SK-N-SH (cell line): ENCODE measurements at regions not wholly inside any gene's neighbourhood (a gene's known extent, or its start where the extent isn't known, plus 50 kb on each side); places are given as distances from the start of the nearest gene placed in this dataset.
"Not testable (repeated sequence)": the region's sequence is repeated elsewhere in the genome, so short reads cannot be mapped to it uniquely, and the experiment has no call there.

Experiments
- CTCF ChIA-PET: fragments of 300-600, 350-600 bp; formaldehyde crosslinking; extraction: SDS; loops from one replicate; lab custom pipeline; 2021; lab: Yijun Ruan, JAX
- POLR2A ChIA-PET: fragments of 350-600 bp; sonication (Branson Sonifier 250); formaldehyde crosslinking; extraction: SDS; loops from one replicate; lab custom pipeline; 2020; ENCODE audit warnings: antibody characterized with exemption, inconsistent platforms; lab: Yijun Ruan, JAX
- DNase-seq: peaks from one replicate; pipeline ENCODE4 v3.0.0; 2012
- H2AFZ ChIP-seq: fragments of 200-600 bp; sonication (generic); 2 replicates; pipeline ENCODE4 v1.8.1; 2016; ENCODE audit warnings: antibody characterized with exemption, mild to moderate bottlenecking, low read depth
- H3F3A ChIP-seq: fragments of 200-600 bp; sonication (generic); replicated peaks from 2 replicates; pipeline ENCODE3; 2016; ENCODE audit warnings: antibody characterized with exemption, mild to moderate bottlenecking; ENCODE audit not compliant: insufficient read depth
- H3K27ac ChIP-seq, 2 experiments: fragments of 200-500 bp in 1 of 2; fragments of 200-600 bp in 1 of 2; sonication (Bioruptor generic) in 1 of 2; sonication (generic), shearing (Covaris generic) in 1 of 2; 2 replicates each; pipeline versions ENCODE4 v1.5.1 to v1.6.1; 2014 to 2016; ENCODE audit warnings: low read depth in 2 of 2, inconsistent platforms in 1 of 2, low read length in 1 of 2, mild to moderate bottlenecking in 1 of 2, mixed read lengths in 1 of 2
- H3K27me3 ChIP-seq: fragments of 200-600 bp; sonication (generic), shearing (Covaris generic); 2 replicates; pipeline ENCODE4 v1.6.1; 2016; ENCODE audit warnings: mixed run types; ENCODE audit not compliant: insufficient read depth
- H3K36me3 ChIP-seq, 2 experiments: fragments of 200-500 bp in 1 of 2; fragments of 200-600 bp in 1 of 2; sonication (Bioruptor generic) in 1 of 2; sonication (generic) in 1 of 2; replicated peaks in 1 of 2; 2 replicates each; pipeline versions ENCODE3 to v1.5.1; 2014 to 2016; ENCODE audit warnings: low read length in 1 of 2, mild to moderate bottlenecking in 1 of 2; ENCODE audit not compliant: insufficient read depth in 2 of 2, control insufficient read depth in 1 of 2
- H3K4me1 ChIP-seq, 2 experiments: fragments of 200-500 bp in 1 of 2; fragments of 200-600 bp in 1 of 2; sonication (Bioruptor generic) in 1 of 2; sonication (generic), shearing (Covaris generic) in 1 of 2; 2 replicates each; pipeline versions ENCODE4 v1.5.1 to v1.6.1; 2014 to 2016; ENCODE audit warnings: low read depth in 1 of 2, low read length in 1 of 2, mixed run types in 1 of 2; ENCODE audit not compliant: insufficient read depth in 2 of 2, control insufficient read depth in 1 of 2
- H3K4me2 ChIP-seq: fragments of 200-600 bp; sonication (generic), shearing (Covaris generic); 2 replicates; pipeline ENCODE4 v1.6.1; 2017; ENCODE audit warnings: mixed run types
- H3K4me3 ChIP-seq, 2 experiments: fragments of 200-500 bp in 1 of 2; fragments of 200-600 bp in 1 of 2; sonication (Bioruptor generic) in 1 of 2; sonication (generic), shearing (Covaris generic) in 1 of 2; 2 replicates each; pipeline versions ENCODE4 v1.5.1 to v1.8.1; 2014 to 2016; ENCODE audit warnings: low read depth in 2 of 2, inconsistent platforms in 1 of 2, low read length in 1 of 2, mild to moderate bottlenecking in 1 of 2, mixed read lengths in 1 of 2, moderate library complexity in 1 of 2
- H3K79me2 ChIP-seq: fragments of 200-600 bp; sonication (generic); 2 replicates; pipeline ENCODE4 v1.8.1; 2017; ENCODE audit warnings: mild to moderate bottlenecking; ENCODE audit not compliant: insufficient read depth
- H3K9ac ChIP-seq: fragments of 200-600 bp; sonication (generic); 2 replicates; pipeline ENCODE4 v1.6.1; 2017; ENCODE audit warnings: mixed run types
- H3K9me2 ChIP-seq: fragments of 200-600 bp; sonication (generic); 2 replicates; pipeline ENCODE4 v1.6.1; 2017; ENCODE audit warnings: mixed run types
- H3K9me3 ChIP-seq: fragments of 200-600 bp; sonication (generic); 2 replicates; pipeline ENCODE4 v1.6.1; 2017; ENCODE audit warnings: mixed run types, mild to moderate bottlenecking, moderate library complexity
- H4K20me1 ChIP-seq: fragments of 200-600 bp; sonication (generic); 2 replicates; pipeline ENCODE4 v1.6.1; 2017; ENCODE audit warnings: mild to moderate bottlenecking, mixed run types; ENCODE audit not compliant: insufficient read depth
- EP300 ChIP-seq, 2 experiments: IDR thresholded peaks; 2 replicates each; pipeline versions ENCODE4 v1.4.0 to v1.6.1; 2012; ENCODE audit warnings: borderline replicate concordance in 1 of 2, low read depth in 1 of 2, low read length in 1 of 2
- FOXM1 ChIP-seq: IDR thresholded peaks from 2 replicates; pipeline ENCODE4 v1.4.0; 2012; ENCODE audit warnings: low read depth, mild to moderate bottlenecking
- NFIC ChIP-seq: IDR thresholded peaks from 2 replicates; pipeline ENCODE4 v1.4.0; 2012; ENCODE audit warnings: borderline replicate concordance
- NRF1 ChIP-seq: IDR thresholded peaks from 2 replicates; pipeline ENCODE4 v1.6.1; 2012; ENCODE audit warnings: low read depth, mild to moderate bottlenecking, low read length
- RXRA ChIP-seq: IDR thresholded peaks from 2 replicates; pipeline ENCODE4 v1.4.0; 2012; ENCODE audit warnings: low read depth, mild to moderate bottlenecking, borderline replicate concordance
- SMC3 ChIP-seq: IDR thresholded peaks from 2 replicates; pipeline ENCODE4 v1.6.1; 2012; ENCODE audit warnings: low read depth, low read length, improper control_type of control experiment
- TAF1 ChIP-seq: IDR thresholded peaks from 2 replicates; pipeline ENCODE4 v1.6.1; 2012; ENCODE audit warnings: low read depth, mild to moderate bottlenecking, low read length, moderate library complexity, borderline replicate concordance
- TCF12 ChIP-seq: IDR thresholded peaks from 2 replicates; pipeline ENCODE4 v1.4.0; 2012
- WGBS: methylation state at CpG from one replicate; pipeline ENCODE4 v1.1.6; 2017; ENCODE audit warnings: low lambda C conversion rate; 5-methylcytosine and 5-hydroxymethylcytosine counted together
- TF ChIP-seq, protein P1 (sequence below): IDR thresholded peaks from 2 replicates; pipeline ENCODE4 v1.4.0; 2012; ENCODE audit warnings: low read depth, borderline replicate concordance
- TF ChIP-seq, protein P2 (sequence below): fragments of 150-350 bp; IDR thresholded peaks from 2 replicates; pipeline ENCODE4 v1.6.1; 2017; ENCODE audit warnings: antibody characterized with exemption, low read length, low read depth, borderline replicate concordance
- TF ChIP-seq, protein P3 (sequence below): IDR thresholded peaks from 2 replicates; pipeline ENCODE4 v1.4.0; 2012; ENCODE audit warnings: low read depth
- TF ChIP-seq, protein P4 (sequence below): IDR thresholded peaks from 2 replicates; pipeline ENCODE4 v1.4.0; 2012; ENCODE audit warnings: low read depth, borderline replicate concordance

DNA sequence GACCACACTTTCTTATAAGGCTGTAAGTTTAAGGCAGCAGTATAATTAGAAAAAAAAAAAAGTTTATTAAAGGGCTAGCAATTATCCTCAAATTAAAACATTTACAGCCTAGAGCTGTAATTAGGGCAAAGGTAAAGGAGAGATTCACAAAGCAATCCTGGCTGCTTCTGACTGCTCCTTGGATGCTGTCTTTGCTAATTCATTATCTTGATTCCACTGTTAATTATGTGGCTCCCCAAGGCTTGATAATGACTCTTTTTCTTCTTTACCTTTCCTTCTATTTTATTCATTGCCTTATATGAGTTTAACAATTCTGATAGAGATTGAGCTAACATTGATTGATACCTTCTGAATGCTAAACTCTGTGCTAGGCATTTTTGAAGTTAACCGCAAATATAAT is 476.5 kb downstream of the DTWD2 start (continued):
- TF ChIP-seq, protein P1, sequence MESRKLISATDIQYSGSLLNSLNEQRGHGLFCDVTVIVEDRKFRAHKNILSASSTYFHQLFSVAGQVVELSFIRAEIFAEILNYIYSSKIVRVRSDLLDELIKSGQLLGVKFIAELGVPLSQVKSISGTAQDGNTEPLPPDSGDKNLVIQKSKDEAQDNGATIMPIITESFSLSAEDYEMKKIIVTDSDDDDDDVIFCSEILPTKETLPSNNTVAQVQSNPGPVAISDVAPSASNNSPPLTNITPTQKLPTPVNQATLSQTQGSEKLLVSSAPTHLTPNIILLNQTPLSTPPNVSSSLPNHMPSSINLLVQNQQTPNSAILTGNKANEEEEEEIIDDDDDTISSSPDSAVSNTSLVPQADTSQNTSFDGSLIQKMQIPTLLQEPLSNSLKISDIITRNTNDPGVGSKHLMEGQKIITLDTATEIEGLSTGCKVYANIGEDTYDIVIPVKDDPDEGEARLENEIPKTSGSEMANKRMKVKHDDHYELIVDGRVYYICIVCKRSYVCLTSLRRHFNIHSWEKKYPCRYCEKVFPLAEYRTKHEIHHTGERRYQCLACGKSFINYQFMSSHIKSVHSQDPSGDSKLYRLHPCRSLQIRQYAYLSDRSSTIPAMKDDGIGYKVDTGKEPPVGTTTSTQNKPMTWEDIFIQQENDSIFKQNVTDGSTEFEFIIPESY: no peak
- TF ChIP-seq EP300 (IDR thresholded peaks at IDR 0.05; ENCODE audit: borderline replicate concordance in 1 of 2, low read depth in 1 of 2, low read length in 1 of 2) (no peak), RXRA (no peak)

DNA sequence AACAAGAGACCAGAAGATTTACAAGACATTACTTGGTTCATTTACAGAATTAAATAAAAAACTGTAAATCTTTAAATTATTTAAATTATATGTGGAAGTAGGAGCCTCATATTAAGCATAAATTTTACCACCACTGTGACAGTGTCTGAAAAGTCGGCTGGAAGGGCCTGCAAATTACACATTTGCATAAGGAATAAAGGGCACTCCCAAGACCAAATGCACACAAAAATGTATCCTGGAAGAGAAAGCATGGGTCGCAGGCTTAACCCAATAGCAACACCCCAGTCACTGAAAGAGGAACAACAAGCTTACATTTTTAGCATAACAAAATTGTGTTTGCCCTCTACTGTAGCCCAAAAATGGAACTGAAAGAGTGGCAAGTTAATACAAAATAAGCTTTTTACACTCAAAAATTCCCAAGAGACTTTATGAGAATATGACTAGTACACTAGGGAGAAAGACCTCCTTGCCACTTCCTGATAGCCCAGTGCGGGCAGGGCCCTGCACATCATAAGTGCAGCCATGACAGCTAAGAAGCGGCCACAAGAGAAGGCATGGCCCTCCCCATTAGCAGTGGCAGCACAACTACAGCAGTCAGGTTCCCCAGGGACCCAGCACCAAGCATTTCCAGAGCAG is 482.0 kb downstream of the DTWD2 start:
- Histone ChIP-seq H3K79me2 (no peaks in the 10 kb centered on the region), H3K4me3 (no peak overlapping the region), H3K27me3 (no peaks in the 10 kb centered on the region), H3K27ac (no peak overlapping the region), H3K4me2 (no peak overlapping the region), H3K4me1 (no peaks in the 10 kb centered on the region), H3K9ac (no peak overlapping the region), H3K9me2 (no peaks in the 10 kb centered on the region), H3K36me3 (no peaks in the 10 kb centered on the region), H2AFZ (no peak overlapping the region), H3K9me3 (no peaks in the 10 kb centered on the region), H3F3A (no peaks in the 10 kb centered on the region), H4K20me1 (no peaks in the 10 kb centered on the region)
- no peak for DNase-seq
- ChIA-PET POLR2A (no interaction called here), CTCF (no interaction called here)
- no peak for TF ChIP-seq TCF12
- TF ChIP-seq, protein P2, sequence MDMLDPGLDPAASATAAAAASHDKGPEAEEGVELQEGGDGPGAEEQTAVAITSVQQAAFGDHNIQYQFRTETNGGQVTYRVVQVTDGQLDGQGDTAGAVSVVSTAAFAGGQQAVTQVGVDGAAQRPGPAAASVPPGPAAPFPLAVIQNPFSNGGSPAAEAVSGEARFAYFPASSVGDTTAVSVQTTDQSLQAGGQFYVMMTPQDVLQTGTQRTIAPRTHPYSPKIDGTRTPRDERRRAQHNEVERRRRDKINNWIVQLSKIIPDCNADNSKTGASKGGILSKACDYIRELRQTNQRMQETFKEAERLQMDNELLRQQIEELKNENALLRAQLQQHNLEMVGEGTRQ: no peak
- TF ChIP-seq NRF1: no peak
- no peak for TF ChIP-seq NFIC
- TF ChIP-seq, protein P3, sequence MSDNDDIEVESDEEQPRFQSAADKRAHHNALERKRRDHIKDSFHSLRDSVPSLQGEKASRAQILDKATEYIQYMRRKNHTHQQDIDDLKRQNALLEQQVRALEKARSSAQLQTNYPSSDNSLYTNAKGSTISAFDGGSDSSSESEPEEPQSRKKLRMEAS: no peak
- TF ChIP-seq, protein P4, sequence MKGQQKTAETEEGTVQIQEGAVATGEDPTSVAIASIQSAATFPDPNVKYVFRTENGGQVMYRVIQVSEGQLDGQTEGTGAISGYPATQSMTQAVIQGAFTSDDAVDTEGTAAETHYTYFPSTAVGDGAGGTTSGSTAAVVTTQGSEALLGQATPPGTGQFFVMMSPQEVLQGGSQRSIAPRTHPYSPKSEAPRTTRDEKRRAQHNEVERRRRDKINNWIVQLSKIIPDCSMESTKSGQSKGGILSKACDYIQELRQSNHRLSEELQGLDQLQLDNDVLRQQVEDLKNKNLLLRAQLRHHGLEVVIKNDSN: no peak
- TF ChIP-seq SMC3: no peak
- TF ChIP-seq, protein P1: no peak
- no peak for TF ChIP-seq TAF1
- no peak for TF ChIP-seq FOXM1
- TF ChIP-seq RXRA: no peak
- WGBS: 15% methylated on average over 4 of the region's 4 CpGs

DNA sequence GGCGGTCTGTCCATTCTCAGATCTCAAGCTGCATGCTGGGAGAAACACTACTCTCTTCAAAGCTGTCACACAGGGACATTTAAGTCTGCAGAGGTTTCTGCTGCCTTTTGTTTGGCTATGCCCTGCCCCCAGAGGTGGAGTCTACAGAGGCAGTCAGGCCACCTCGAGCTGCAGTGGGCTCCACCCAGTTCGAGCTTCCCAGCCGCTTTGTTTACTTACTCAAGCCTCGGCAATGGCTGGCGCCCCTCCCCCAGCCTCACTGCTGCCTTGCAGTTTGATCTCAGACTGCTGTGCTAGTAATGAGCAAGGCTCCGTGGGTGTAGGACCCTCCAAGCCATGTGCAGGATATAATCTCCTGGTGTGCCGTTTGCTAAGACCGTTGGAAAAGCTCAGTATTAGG is 486.1 kb downstream of the DTWD2 start:
- H2AFZ ChIP-seq, H3F3A ChIP-seq, DNase-seq, H3K4me2 ChIP-seq, H3K27me3 ChIP-seq, H3K9me3 ChIP-seq, H4K20me1 ChIP-seq, CTCF ChIA-PET, H3K27ac ChIP-seq, H3K9ac ChIP-seq, H3K79me2 ChIP-seq, H3K36me3 ChIP-seq, H3K9me2 ChIP-seq, H3K4me3 ChIP-seq, H3K4me1 ChIP-seq, POLR2A ChIA-PET: not testable (repeated sequence)
- 28% methylated on average over 8 of the region's 9 CpGs for WGBS
